ENCODE measurements at regions not wholly inside any gene's neighbourhood (a gene's known extent, or its start where the extent isn't known, plus 50 kb on each side); places are given as distances from the start of the nearest gene placed in this dataset.

- no peak overlapping the region for H2AFZ ChIP-seq
- DNase-seq: peak; percentile 65
- no peaks in the 10 kb centered on the region for H3F3A ChIP-seq (ENCODE audit: insufficient read depth)
- 22 to 24% methylated on average over 13 of the region's 13 CpGs for WGBS, 2 experiments (ENCODE audit: low coverage in 1 of 2, low lambda C conversion rate in 2 of 2, missing lambda C conversion rate in 2 of 2)
- TF ChIP-seq EZH2phosphoT487 (IDR thresholded peaks at IDR 0.05; ENCODE audit: insufficient read depth, low read depth) (no peak), EZH2 (IDR thresholded peaks at IDR 0.05; ENCODE audit: insufficient read depth, poor library complexity, severe bottlenecking) (no peak)
- H3K79me2 ChIP-seq (ENCODE audit: insufficient read depth): no peaks in the 10 kb centered on the region
- H3K9me2 ChIP-seq (ENCODE audit: insufficient read depth): no peaks in the 10 kb centered on the region
- H3K27me3 ChIP-seq (replicated peaks; ENCODE audit: insufficient read depth): 0 out of 2 replicates have a peak, but pooled peaks cover 5% of the 10 kb centered on the region
- no peak overlapping the region for H3K9ac ChIP-seq
- H3K4me2 ChIP-seq (ENCODE audit: unreplicated experiment): no peak overlapping the region
- no peaks in the 10 kb centered on the region for H4K20me1 ChIP-seq (ENCODE audit: insufficient read depth)
- H3K27ac ChIP-seq: no peak overlapping the region
- H3K4me1 ChIP-seq (ENCODE audit: insufficient read depth): no peaks in the 10 kb centered on the region
- H3K36me3 ChIP-seq (ENCODE audit: low read depth): no peaks in the 10 kb centered on the region
- no peaks in the 10 kb centered on the region for H3K9me3 ChIP-seq (ENCODE audit: low read depth)
- H3K4me3 ChIP-seq: no peak overlapping the region
- in situ Hi-C loops (cut with MboI): loop anchor here (25.0 kb wide), 1 partner anchor 377 kb away; the partner anchor contains the start of gene CIPC
These were observed 50.9 kb upstream of the VASH1 start for GRCh38 chr14:76710056-76711010.

Measured in GM23248 (cell line).